HUES64 (cell line): ENCODE measurements at regions not wholly inside any gene's neighbourhood (a gene's known extent, or its start where the extent isn't known, plus 50 kb on each side); places are given as distances from the start of the nearest gene placed in this dataset.

Experiments
- H3K27ac ChIP-seq: 2 replicates; pipeline ENCODE4 v1.7.0; 2013; ENCODE audit warnings: low read depth, low read length, inconsistent platforms
- H3K27me3 ChIP-seq: 2 replicates; pipeline ENCODE4 v1.6.1; 2013; ENCODE audit warnings: mild to moderate bottlenecking, low read length; ENCODE audit not compliant: insufficient read depth
- H3K36me3 ChIP-seq: 2 replicates; pipeline ENCODE4 v1.6.1; 2013; ENCODE audit warnings: mild to moderate bottlenecking, low read length; ENCODE audit not compliant: insufficient read depth
- H3K4me1 ChIP-seq: 2 replicates; pipeline ENCODE4 v1.6.1; 2013; ENCODE audit warnings: mild to moderate bottlenecking, low read length, moderate library complexity; ENCODE audit not compliant: insufficient read depth
- H3K4me3 ChIP-seq: 2 replicates; pipeline ENCODE4 v1.5.1; 2013; ENCODE audit warnings: mild to moderate bottlenecking, low read length, moderate library complexity
- H3K9ac ChIP-seq: 2 replicates; pipeline ENCODE4 v1.6.1; 2013; ENCODE audit warnings: mild to moderate bottlenecking, low read depth, low read length
- H3K9me3 ChIP-seq: 2 replicates; pipeline ENCODE4 v1.6.1; 2013; ENCODE audit warnings: low read depth, low read length; ENCODE audit not compliant: insufficient read depth
- WGBS: fragments of 150-250, 120-280 bp; methylation state at CpG from one replicate; pipeline ENCODE4 v1.1.7; 2013; ENCODE audit warnings: missing lambda C conversion rate; 5-methylcytosine and 5-hydroxymethylcytosine counted together

DNA sequence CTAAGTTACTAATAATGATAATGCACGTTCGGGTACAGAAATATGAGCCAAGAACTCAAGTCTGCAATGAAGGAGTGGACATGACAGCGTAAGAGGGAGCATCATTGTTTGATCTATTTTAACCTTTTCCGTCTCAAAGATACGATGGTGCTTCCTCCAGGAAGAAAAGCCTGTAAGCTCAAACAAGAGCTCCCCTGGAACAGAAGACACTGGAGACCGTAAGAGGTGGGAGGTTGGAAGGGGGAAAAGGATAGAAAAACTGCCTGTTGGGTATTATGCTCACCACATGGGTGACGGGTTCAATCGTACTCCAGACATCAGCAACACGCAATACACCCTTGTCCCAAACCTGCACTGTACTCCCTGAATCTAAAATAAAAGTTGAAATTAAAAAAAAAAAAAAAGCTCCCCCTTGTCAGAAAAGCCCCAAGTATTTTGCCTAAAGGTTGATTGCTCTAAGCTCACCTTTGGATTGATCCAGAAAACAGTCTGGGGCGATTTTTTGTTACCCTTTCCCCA, 180.5 kb downstream of the TRIM27 start:
- 0 out of 2 replicates have a peak, but pooled peaks cover 5% of the 10 kb centered on the region for H3K4me1 ChIP-seq
- no peaks in the 10 kb centered on the region for H3K9me3 ChIP-seq
- no peaks in the 10 kb centered on the region for H3K36me3 ChIP-seq
- peak overlapping the region; percentile 66 for H3K4me3 ChIP-seq
- H3K27ac ChIP-seq: no peak overlapping the region
- H3K9ac ChIP-seq: no peak overlapping the region
- WGBS: 10% methylated on average over 9 of the region's 10 CpGs
- H3K27me3 ChIP-seq: peaks cover 69% of the 10 kb centered on the region

DNA sequence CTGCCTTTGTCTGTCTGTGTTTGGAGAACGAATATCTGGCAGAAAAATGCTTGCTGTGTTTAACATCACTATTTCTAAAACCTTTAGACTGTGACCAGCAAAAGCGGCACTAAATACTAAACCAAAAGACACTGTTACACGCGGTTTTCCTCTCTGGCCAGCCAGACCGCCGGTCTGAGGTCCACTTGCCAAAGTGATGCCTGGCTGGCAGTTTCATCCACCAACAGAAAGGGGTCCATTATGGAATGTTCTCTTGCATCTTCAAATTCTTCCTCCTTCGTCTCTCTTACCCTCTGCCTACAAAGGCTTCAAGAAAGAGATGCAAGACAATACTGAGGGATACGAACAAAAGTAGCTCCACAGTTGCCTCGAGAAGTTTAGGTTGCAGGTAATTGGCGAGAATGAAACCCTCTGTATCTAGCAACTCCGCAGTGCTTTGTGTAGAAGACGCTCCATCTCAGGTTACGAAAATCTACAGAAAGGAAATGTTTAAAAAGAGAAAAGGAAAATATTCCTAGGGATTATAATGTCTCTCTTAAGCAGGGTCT, 176.6 kb downstream of the TRIM27 start:
- 15% methylated on average over 13 of the region's 13 CpGs for WGBS
- Histone ChIP-seq H3K27me3 (peaks cover 44% of the 10 kb centered on the region), H3K4me3 (peak overlapping the region; percentile 73), H3K27ac (no peak overlapping the region), H3K9me3 (no peaks in the 10 kb centered on the region; the same call in 1 of the 2 replicates), H3K36me3 (no peaks in the 10 kb centered on the region), H3K4me1 (no peaks in the 10 kb centered on the region), H3K9ac (0 out of 2 replicates have a peak overlapping the region, but pooled peaks have one; percentile 23)

DNA sequence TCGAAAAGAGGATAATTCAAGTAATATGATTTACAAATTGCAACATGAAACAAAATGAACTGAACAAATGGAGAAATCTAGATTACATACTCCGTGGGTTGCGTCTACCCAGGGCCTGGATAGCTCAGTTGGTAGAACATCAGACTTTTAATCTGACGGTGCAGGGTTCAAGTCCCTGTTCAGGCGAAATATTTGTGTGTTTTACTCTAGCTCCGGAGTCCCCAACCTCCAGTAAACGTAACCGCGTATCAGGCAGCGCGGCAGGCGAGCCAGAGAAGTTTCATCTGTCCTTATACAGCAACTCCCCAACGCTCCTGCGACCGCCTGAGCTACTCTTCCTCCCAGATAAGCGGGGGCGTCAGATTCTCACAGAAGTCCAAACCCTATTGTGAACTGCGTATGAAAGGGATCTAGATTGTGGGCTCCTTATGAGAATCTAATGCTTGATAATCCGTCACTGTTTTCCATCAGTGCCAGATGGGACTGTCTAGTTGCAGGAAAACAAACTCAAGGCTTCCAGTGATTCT, 176.1 kb downstream of the TRIM27 start:
- Histone ChIP-seq H3K27me3 (peaks cover 44% of the 10 kb centered on the region), H3K27ac (no peak overlapping the region), H3K4me3 (peak overlapping the region; percentile 73), H3K9ac (no peak overlapping the region), H3K36me3 (no peaks in the 10 kb centered on the region), H3K9me3 (no peaks in the 10 kb centered on the region; the same call in 1 of the 2 replicates), H3K4me1 (no peaks in the 10 kb centered on the region)
- 3% methylated on average over 19 of the region's 19 CpGs for WGBS

DNA sequence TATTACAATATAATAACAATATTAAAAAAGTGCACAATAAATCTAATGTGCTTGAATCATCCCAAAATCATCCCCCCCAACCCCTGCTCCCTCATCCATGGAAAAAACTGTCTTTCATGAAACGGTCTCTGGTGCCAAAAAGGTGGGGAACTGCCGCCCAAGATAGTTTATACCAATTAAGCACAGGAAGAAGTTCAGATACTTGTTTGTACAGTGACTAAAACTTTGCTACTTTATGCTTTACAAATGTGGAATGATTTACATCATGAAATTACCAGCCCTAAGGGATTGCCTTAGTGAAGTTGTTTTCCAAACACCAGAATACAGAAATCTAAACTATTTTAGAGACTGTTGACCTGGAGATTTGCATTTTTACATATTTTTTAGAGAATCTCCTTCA, 175.6 kb downstream of the TRIM27 start:
- Histone ChIP-seq H3K4me1 (no peaks in the 10 kb centered on the region), H3K27me3 (peaks cover 42% of the 10 kb centered on the region), H3K27ac (no peak overlapping the region), H3K9me3 (no peaks in the 10 kb centered on the region; the same call in 1 of the 2 replicates), H3K36me3 (no peaks in the 10 kb centered on the region), H3K4me3 (peak overlapping the region; percentile 73), H3K9ac (no peak overlapping the region)
- 79% methylated on average over 2 of the region's 2 CpGs for WGBS

DNA sequence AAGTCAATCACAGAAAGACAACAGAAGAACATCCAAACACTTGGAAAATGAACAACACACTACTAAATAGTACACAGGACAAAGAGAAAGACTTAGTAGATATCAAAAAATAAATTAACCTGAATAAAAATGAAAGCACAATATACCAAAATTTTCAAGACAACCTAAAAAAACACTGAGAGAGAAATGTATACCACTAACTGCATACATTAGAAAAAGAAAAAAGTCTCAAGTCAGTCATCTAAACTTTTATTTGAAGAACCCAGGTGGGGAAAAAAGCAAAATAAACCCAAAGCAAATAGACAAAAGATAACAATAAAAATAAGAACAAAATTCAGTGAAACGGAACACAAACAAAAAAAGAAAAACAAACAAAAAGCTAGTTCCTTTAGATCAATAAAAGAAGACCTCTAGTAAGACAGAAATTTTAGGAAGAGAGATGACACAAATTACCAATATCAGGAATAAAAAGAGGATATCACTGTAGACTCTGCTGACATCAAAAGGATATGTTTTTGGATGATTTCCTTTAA, 172.8 kb downstream of the TRIM27 start:
- no peak overlapping the region for H3K9ac ChIP-seq
- H3K27ac ChIP-seq: no peak overlapping the region
- WGBS: 71% methylated on average over 1 of the region's 1 CpG
- no peaks in the 10 kb centered on the region; the same call in 1 of the 2 replicates for H3K9me3 ChIP-seq
- no peaks in the 10 kb centered on the region for H3K36me3 ChIP-seq
- H3K27me3 ChIP-seq: peaks cover 14% of the 10 kb centered on the region
- no peaks in the 10 kb centered on the region for H3K4me1 ChIP-seq
- no peak overlapping the region for H3K4me3 ChIP-seq

DNA sequence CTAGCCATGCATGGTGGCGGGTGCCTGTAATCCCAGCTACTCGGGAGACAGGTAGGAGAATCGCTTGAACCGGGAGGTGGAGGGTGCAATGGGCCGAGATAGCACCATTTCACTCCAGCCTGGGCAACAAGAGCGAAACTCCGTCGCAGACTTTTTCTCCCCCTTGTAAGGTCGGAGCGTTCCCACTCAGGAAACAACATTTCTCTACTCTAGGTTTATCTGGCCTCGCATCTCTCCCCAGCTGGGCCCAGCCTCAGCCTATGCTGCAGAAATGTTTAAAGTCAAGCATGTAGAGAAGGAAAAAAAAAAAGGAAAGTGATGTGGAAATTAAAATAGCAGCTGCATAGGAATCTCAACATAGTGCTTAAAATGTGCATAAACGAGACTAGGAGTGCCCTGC, 172.3 kb downstream of the TRIM27 start:
- H3K36me3 ChIP-seq: no peaks in the 10 kb centered on the region
- no peak overlapping the region for H3K4me3 ChIP-seq
- peaks cover 9% of the 10 kb centered on the region for H3K27me3 ChIP-seq
- no peaks in the 10 kb centered on the region for H3K4me1 ChIP-seq
- 78% methylated on average over 12 of the region's 12 CpGs for WGBS
- H3K27ac ChIP-seq: no peak overlapping the region
- H3K9me3 ChIP-seq: no peaks in the 10 kb centered on the region; the same call in 1 of the 2 replicates
- H3K9ac ChIP-seq: no peak overlapping the region

DNA sequence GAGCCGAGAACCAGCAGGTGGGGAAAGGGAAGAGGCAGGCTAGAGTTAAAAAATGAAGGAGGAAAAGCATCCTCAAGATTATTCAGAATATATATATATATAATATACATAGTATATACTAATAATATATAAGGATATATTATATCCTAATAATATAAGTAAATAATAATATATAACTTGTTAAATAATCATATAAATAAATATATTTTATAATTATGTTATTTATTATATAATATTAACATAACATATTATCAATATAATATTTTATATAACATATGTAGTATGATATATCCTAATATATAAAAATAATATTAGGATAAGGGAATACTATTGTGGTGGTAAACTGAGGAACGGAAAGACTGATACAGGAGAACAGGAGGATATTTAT, 171.8 kb downstream of the TRIM27 start:
- WGBS: 79% methylated on average over 2 of the region's 2 CpGs
- no peak overlapping the region for H3K4me3 ChIP-seq
- H3K27ac ChIP-seq: no peak overlapping the region
- H3K36me3 ChIP-seq: no peaks in the 10 kb centered on the region
- peaks cover 7% of the 10 kb centered on the region for H3K27me3 ChIP-seq
- H3K9me3 ChIP-seq: no peaks in the 10 kb centered on the region; the same call in 1 of the 2 replicates
- H3K4me1 ChIP-seq: no peaks in the 10 kb centered on the region
- no peak overlapping the region for H3K9ac ChIP-seq

DNA sequence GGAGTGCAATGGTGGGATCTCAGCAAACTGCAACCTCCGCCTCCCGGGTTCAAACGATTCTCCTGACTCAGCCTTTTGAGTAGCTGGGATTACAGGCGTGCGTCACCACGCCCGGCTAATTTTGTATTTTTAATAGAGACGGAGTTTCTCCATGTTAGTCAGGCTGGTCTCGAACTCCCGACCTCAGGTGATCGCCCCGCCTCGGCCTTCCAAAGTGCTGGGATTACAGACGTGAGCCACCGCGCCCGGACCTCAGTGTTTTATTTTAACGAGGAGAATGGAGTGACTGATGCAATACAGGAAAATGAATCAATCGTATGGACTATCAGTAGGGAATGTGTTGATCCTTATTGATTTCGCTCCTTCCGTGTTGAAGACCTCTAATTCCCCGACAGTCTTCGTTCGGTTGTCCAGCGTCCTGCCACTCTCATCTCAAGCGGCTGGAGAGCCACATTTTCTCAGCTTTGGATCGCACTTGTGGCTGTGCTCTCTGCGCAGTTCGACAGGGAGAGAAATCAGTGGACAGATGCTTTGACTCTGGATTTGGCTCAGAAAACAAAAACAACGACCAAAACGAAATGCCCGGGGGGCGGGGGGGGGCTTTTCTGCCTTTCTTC, 166.2 kb downstream of the TRIM27 start:
- WGBS: 63% methylated on average over 33 of the region's 33 CpGs
- H3K4me3 ChIP-seq: peak overlapping the region; percentile 87
- no peaks in the 10 kb centered on the region for H3K9me3 ChIP-seq
- H3K4me1 ChIP-seq: no peaks in the 10 kb centered on the region
- H3K27ac ChIP-seq: peak overlapping the region; percentile 28; the same call in 1 of the 2 replicates
- peak overlapping the region; percentile 74 for H3K9ac ChIP-seq
- no peaks in the 10 kb centered on the region for H3K36me3 ChIP-seq
- peaks cover 34% of the 10 kb centered on the region for H3K27me3 ChIP-seq

DNA sequence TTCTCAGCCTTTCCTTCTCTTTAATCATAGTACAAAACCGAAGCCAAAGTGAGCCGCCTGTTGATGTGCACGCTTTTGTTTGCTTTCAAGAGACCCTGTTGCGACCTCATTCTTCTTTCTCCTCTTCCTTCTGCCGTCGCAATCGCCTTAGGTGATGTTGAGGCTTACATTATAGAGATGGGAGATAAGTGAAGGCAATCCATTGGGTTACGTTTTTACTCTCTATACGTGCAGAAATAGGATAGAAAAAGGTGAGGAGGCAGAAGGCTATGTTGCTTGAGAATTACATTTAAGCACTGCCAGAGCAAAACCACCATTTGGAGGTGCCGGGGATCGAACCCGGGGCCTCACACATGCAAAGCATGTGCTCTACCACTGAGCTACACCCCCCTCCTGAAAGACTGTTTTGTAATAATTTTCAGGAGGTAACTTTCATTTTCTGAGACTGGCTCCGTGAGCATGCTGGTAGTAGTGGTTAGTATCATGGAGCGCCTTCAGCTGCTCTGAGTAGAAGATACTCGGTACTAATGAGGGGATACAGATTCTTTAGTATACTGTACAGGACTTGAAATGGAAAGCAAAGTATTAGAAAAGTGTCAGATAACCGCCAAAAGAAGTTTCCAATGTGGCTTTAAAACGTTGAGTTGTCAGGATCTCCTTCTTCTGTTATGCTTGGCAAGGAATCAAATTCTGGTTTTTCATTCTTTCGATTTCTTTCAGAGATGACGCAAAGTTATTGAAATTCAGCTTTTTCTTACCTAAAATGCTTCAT, 165.6 kb downstream of the TRIM27 start:
- Histone ChIP-seq H3K27me3 (peaks cover 41% of the 10 kb centered on the region), H3K9ac (peak overlapping the region; percentile 74), H3K4me3 (peak overlapping the region; percentile 87), H3K9me3 (no peaks in the 10 kb centered on the region), H3K27ac (no peak overlapping the region; the same call in 1 of the 2 replicates), H3K4me1 (no peaks in the 10 kb centered on the region), H3K36me3 (no peaks in the 10 kb centered on the region)
- WGBS: 52% methylated on average over 19 of the region's 19 CpGs

DNA sequence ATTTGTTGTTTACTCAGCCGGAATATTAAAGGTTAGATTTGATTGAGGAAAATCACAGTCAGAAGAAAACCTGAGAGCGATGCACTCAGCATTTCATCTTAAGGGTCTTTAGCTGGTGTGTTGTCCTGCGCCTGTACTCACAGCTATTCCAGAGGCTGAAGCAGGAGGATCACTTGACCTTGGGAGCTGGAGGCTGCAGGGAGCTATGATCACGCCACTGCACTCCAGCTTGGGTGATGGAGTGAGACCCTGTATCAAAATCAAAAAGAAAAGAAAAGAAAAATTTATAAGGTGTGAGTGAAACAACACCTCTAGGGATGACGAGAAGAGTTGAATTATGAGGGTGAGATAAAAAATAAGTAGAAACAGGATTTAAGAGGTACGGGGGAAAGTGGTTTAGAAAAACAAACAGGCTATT, 165.0 kb downstream of the TRIM27 start:
- Histone ChIP-seq H3K9ac (no peak overlapping the region), H3K4me3 (peak overlapping the region; percentile 87), H3K36me3 (no peaks in the 10 kb centered on the region), H3K4me1 (no peaks in the 10 kb centered on the region), H3K27ac (no peak overlapping the region), H3K27me3 (peaks cover 46% of the 10 kb centered on the region), H3K9me3 (no peaks in the 10 kb centered on the region)
- WGBS: 85% methylated on average over 6 of the region's 6 CpGs
